CD14-positive monocyte (primary cell): ENCODE measurements at regions not wholly inside any gene's neighbourhood (a gene's known extent, or its start where the extent isn't known, plus 50 kb on each side); places are given as distances from the start of the nearest gene placed in this dataset.

Experiments used
- DNase-seq, 3 donors: peaks; one replicate each; pipeline ENCODE4 v3.0.0-alpha.2; 2011 to 2022
- H2AFZ ChIP-seq: 2 replicates; pipeline ENCODE4 v1.6.0; 2012; ENCODE audit warnings: mild to moderate bottlenecking, low read depth, low read length, inconsistent platforms; ENCODE audit not compliant: insufficient read depth, poor library complexity, severe bottlenecking
- H3K27ac ChIP-seq, 2 donors: 1 replicate in 1 of 2; 2 replicates in 1 of 2; pipeline ENCODE4 v1.5.1; 2012 to 2013; ENCODE audit warnings: low read length in 2 of 2, control low read depth in 1 of 2, inconsistent platforms in 1 of 2, low read depth in 1 of 2, mild to moderate bottlenecking in 1 of 2
- H3K27me3 ChIP-seq, 2 donors: one replicate each; pipeline versions ENCODE4 v1.6.0 to v1.6.1; 2011 to 2013; ENCODE audit warnings: low read length in 2 of 2; ENCODE audit not compliant: control insufficient read depth in 2 of 2, insufficient read depth in 2 of 2
- H3K36me3 ChIP-seq, 2 donors: replicated peaks in 1 of 2; 1 replicate in 1 of 2; 2 replicates in 1 of 2; pipeline versions ENCODE4 v1.5.1 to v1.6.1; 2012 to 2013; ENCODE audit warnings: low read length in 2 of 2, control low read depth in 1 of 2, inconsistent platforms in 1 of 2, mild to moderate bottlenecking in 1 of 2; ENCODE audit not compliant: insufficient read depth in 2 of 2, control insufficient read depth in 1 of 2
- H3K4me1 ChIP-seq, 2 donors: 1 replicate in 1 of 2; 2 replicates in 1 of 2; pipeline versions ENCODE4 v1.5.1 to v1.6.1; 2012 to 2013; ENCODE audit warnings: low read length in 2 of 2, control low read depth in 1 of 2, inconsistent platforms in 1 of 2, mild to moderate bottlenecking in 1 of 2, moderate library complexity in 1 of 2; ENCODE audit not compliant: insufficient read depth in 2 of 2, control insufficient read depth in 1 of 2
- H3K4me2 ChIP-seq: replicated peaks from 2 replicates; pipeline ENCODE3; 2012; ENCODE audit warnings: low read length, moderate library complexity, mild to moderate bottlenecking; ENCODE audit not compliant: poor library complexity, severe bottlenecking; ENCODE audit errors: extremely low read depth
- H3K4me3 ChIP-seq, 3 experiments: fragments of 200-600 bp in 1 of 3; sonication (generic) in 1 of 3; replicated peaks in 1 of 3; 1 replicate in 2 of 3; 2 replicates in 1 of 3; pipeline ENCODE4 v1.5.1; 2011 to 2013; ENCODE audit warnings: low read length in 3 of 3, mild to moderate bottlenecking in 3 of 3, control low read depth in 2 of 3, low read depth in 2 of 3, inconsistent platforms in 1 of 3, moderate library complexity in 1 of 3
- H3K79me2 ChIP-seq: 2 replicates; pipeline ENCODE4 v1.6.0; 2012; ENCODE audit warnings: mild to moderate bottlenecking, control low read depth, inconsistent platforms, low read length, moderate library complexity; ENCODE audit not compliant: insufficient read depth
- H3K9ac ChIP-seq: 2 replicates; pipeline ENCODE4 v1.6.0; 2017; ENCODE audit warnings: low read length, mild to moderate bottlenecking; ENCODE audit not compliant: insufficient read depth, poor library complexity, severe bottlenecking
- H3K9me3 ChIP-seq, 2 donors: replicated peaks in 1 of 2; 1 replicate in 1 of 2; 2 replicates in 1 of 2; pipeline versions ENCODE4 v1.5.1 to v1.6.1; 2012 to 2013; ENCODE audit warnings: low read length in 2 of 2, control low read depth in 1 of 2; ENCODE audit not compliant: control insufficient read depth in 1 of 2, insufficient read depth in 1 of 2
- H4K20me1 ChIP-seq: 2 replicates; pipeline ENCODE4 v1.6.0; 2012; ENCODE audit warnings: mild to moderate bottlenecking, low read length, control low read depth, moderate library complexity; ENCODE audit not compliant: insufficient read depth
- H3K27ac Mint-ChIP-seq, 7 donors: one replicate each; pipeline ENCODE4 v1.8.0; 2020; ENCODE audit warnings: mild to moderate bottlenecking in 7 of 7, mixed read lengths in 7 of 7, moderate library complexity in 6 of 7, inconsistent platforms in 2 of 7
- H3K27me3 Mint-ChIP-seq, 3 donors: one replicate each; pipeline ENCODE4 v1.8.0; 2021 to 2022; ENCODE audit warnings: low read depth in 3 of 3, mild to moderate bottlenecking in 3 of 3, mixed read lengths in 3 of 3, moderate library complexity in 3 of 3, inconsistent platforms in 1 of 3
- H3K36me3 Mint-ChIP-seq, 2 donors: one replicate each; pipeline ENCODE4 v1.8.0; 2020; ENCODE audit warnings: mixed read lengths in 2 of 2, inconsistent platforms in 1 of 2, mild to moderate bottlenecking in 1 of 2
- H3K4me1 Mint-ChIP-seq: one replicate; pipeline ENCODE4 v1.8.0; 2020; ENCODE audit warnings: mild to moderate bottlenecking, mixed read lengths
- H3K4me3 Mint-ChIP-seq, 2 donors: one replicate each; pipeline ENCODE4 v1.8.0; 2020; ENCODE audit warnings: mild to moderate bottlenecking in 2 of 2, mixed read lengths in 2 of 2, moderate library complexity in 1 of 2
- H3K9me3 Mint-ChIP-seq, 7 donors: one replicate each; pipeline ENCODE4 v1.8.0; 2020 to 2022; ENCODE audit warnings: mixed read lengths in 7 of 7, mild to moderate bottlenecking in 6 of 7, moderate library complexity in 6 of 7, inconsistent platforms in 2 of 7
- CTCF ChIP-seq: fragments of 200-600 bp; IDR thresholded peaks from one replicate; pipeline ENCODE4 v1.8.0; 2022; ENCODE audit warnings: antibody characterized with exemption, mild to moderate bottlenecking
- WGBS: methylation state at CpG from one replicate; pipeline ENCODE4 v1.1.5; 2013; ENCODE audit warnings: missing lambda C conversion rate; ENCODE audit not compliant: insufficient coverage; 5-methylcytosine and 5-hydroxymethylcytosine counted together
- intact Hi-C, 2 donors: fragments of 100-400 bp; cut with micrococcal nuclease; formaldehyde crosslinking; loops; one replicate each; pipeline versions ENCODE4 v1.15.0 to v1.15.1; 2023

GRCh38 chr2:183925281-183925680 lies 673.0 kb upstream of the ZNF804A start:
- H3K36me3 Mint-ChIP-seq: no peaks in the 10 kb centered on the region
- no peak overlapping the region for H3K4me3 ChIP-seq
- H3K4me2 ChIP-seq: no peak overlapping the region
- H3K79me2 ChIP-seq: no peaks in the 10 kb centered on the region
- intact Hi-C loops: no loop called here
- no peak for DNase-seq
- no peaks in the 10 kb centered on the region for H3K4me1 ChIP-seq
- no peaks in the 10 kb centered on the region for H3K36me3 ChIP-seq
- WGBS: no CpG with 5 or more reads among the region's 1 CpG
- H2AFZ ChIP-seq: no peak overlapping the region
- no peak overlapping the region for H3K27ac ChIP-seq
- TF ChIP-seq CTCF: no peak
- no peaks in the 10 kb centered on the region for H4K20me1 ChIP-seq
- no peak overlapping the region for H3K27ac Mint-ChIP-seq
- H3K4me3 Mint-ChIP-seq: no peak overlapping the region
- H3K27me3 ChIP-seq: no peaks in the 10 kb centered on the region
- H3K4me1 Mint-ChIP-seq: no peaks in the 10 kb centered on the region
- H3K9me3 Mint-ChIP-seq: peaks cover 0 to 10% (median 6%) of the 10 kb centered on the region in 7 donors
- no peak overlapping the region for H3K9ac ChIP-seq
- H3K27me3 Mint-ChIP-seq: no peaks in the 10 kb centered on the region
- peaks cover 0 to 4% of the 10 kb centered on the region in 2 donors for H3K9me3 ChIP-seq

- Mint-ChIP-seq H3K27me3 (no peaks in the 10 kb centered on the region), H3K4me3 (no peak overlapping the region), H3K36me3 (no peaks in the 10 kb centered on the region), H3K9me3 (peaks cover 0 to 10% (median 5%) of the 10 kb centered on the region in 7 donors), H3K27ac (no peak overlapping the region), H3K4me1 (no peaks in the 10 kb centered on the region)
- H4K20me1 ChIP-seq: no peaks in the 10 kb centered on the region
- H3K27me3 ChIP-seq: no peaks in the 10 kb centered on the region
- peaks cover 0 to 4% of the 10 kb centered on the region in 2 donors for H3K9me3 ChIP-seq
- intact Hi-C loops: no loop called here
- no peak overlapping the region for H3K4me3 ChIP-seq
- H3K4me1 ChIP-seq: no peaks in the 10 kb centered on the region
- DNase-seq: no peak
- H3K9ac ChIP-seq: no peak overlapping the region
- no peak overlapping the region for H3K27ac ChIP-seq
- no peak overlapping the region for H2AFZ ChIP-seq
- no peaks in the 10 kb centered on the region for H3K36me3 ChIP-seq
- no peak overlapping the region for H3K4me2 ChIP-seq
- TF ChIP-seq CTCF: no peak
- no CpG with 5 or more reads among the region's 1 CpG for WGBS
- no peaks in the 10 kb centered on the region for H3K79me2 ChIP-seq
Measured at GRCh38 chr2:183926433-183926832, 671.9 kb upstream of the ZNF804A start.
